GM12878 (cell line): ENCODE measurements at regions not wholly inside any gene's neighbourhood (a gene's known extent, or its start where the extent isn't known, plus 50 kb on each side); places are given as distances from the start of the nearest gene placed in this dataset.

Experiments
- ATAC-seq: fragments of 200-7000 bp; cut with Tn5 transposase; 3 replicates; pipeline ENCODE4 v1.9.1; 2020; ENCODE audit warnings: mild to moderate bottlenecking, moderate library complexity
- BruUV-seq: library from RNA; stranded (reverse); fragments of 400-500 nt; replicated peaks from 2 replicates; lab custom pipeline; 2021; lab: Mats Ljungman, UMichigan
- CTCF ChIA-PET: fragments of 300-600 bp; sonication (Branson Sonifier 250); formaldehyde crosslinking; extraction: SDS; loops from one replicate; lab custom pipeline; 2021; ENCODE audit warnings: inconsistent platforms; lab: Yijun Ruan, JAX
- POLR2A ChIA-PET: fragments of 350-600 bp; formaldehyde crosslinking; extraction: SDS; loops from one replicate; lab custom pipeline; 2021; ENCODE audit warnings: inconsistent platforms; lab: Charles Lee
- RAD21 ChIA-PET: fragments of 300-600 bp; sonication (Branson Sonifier 250); formaldehyde crosslinking; loops from one replicate; lab custom pipeline; 2023; ENCODE audit warnings: antibody characterized with exemption; ENCODE audit not compliant: unreplicated experiment; lab: Charles Lee
- SMC1A ChIA-PET: fragments of 300-600 bp; sonication (Branson Sonifier 250); formaldehyde crosslinking; loops from one replicate; lab custom pipeline; 2023; ENCODE audit not compliant: unreplicated experiment, uncharacterized antibody; lab: Charles Lee
- DNase-seq: peaks from one replicate; pipeline ENCODE4 v3.0.0-alpha.2; 2011; ENCODE audit warnings: low read depth, low spot score
- FAIRE-seq: peaks from 3 replicates; lab custom pipeline; 2011; peaks lifted over from hg19 to GRCh38; lab: Jason Lieb, UNC
- H2AFZ ChIP-seq: 2 replicates; pipeline ENCODE4 v1.6.0; 2011; ENCODE audit warnings: low read depth, low read length, control low read depth; ENCODE audit not compliant: control insufficient read depth
- H3K27ac ChIP-seq: 2 replicates; pipeline ENCODE4 v1.5.1; 2011; ENCODE audit warnings: control low read depth; ENCODE audit not compliant: control insufficient read depth, insufficient read depth
- H3K27me3 ChIP-seq, 2 experiments: replicated peaks in 1 of 2; 2 replicates each; pipeline versions ENCODE4 v1.6.0 to v1.6.1; 2011; ENCODE audit warnings: low read length in 1 of 2; ENCODE audit not compliant: control insufficient read depth in 2 of 2, insufficient read depth in 2 of 2
- H3K36me3 ChIP-seq, 2 experiments: 2 replicates each; pipeline ENCODE4 v1.5.1; 2011; ENCODE audit warnings: low read length in 1 of 2; ENCODE audit not compliant: control insufficient read depth in 2 of 2, insufficient read depth in 2 of 2
- H3K4me1 ChIP-seq: 2 replicates; pipeline ENCODE4 v1.6.1; 2011; ENCODE audit warnings: mild to moderate bottlenecking, low read length, moderate library complexity, mixed read lengths; ENCODE audit not compliant: control insufficient read depth, insufficient read depth
- H3K4me2 ChIP-seq: 2 replicates; pipeline ENCODE4 v1.6.0; 2011; ENCODE audit warnings: control low read depth; ENCODE audit not compliant: control insufficient read depth, insufficient read depth
- H3K4me3 ChIP-seq: fragments of 200-600 bp; sonication (generic); 2 replicates; pipeline ENCODE4 v1.5.1; 2016
- H3K79me2 ChIP-seq: 2 replicates; pipeline ENCODE4 v1.6.0; 2011; ENCODE audit warnings: low read length; ENCODE audit not compliant: control insufficient read depth, insufficient read depth
- H3K9ac ChIP-seq: 2 replicates; pipeline ENCODE4 v1.8.0; 2011; ENCODE audit warnings: low read length, control low read depth, mixed read lengths; ENCODE audit not compliant: control insufficient read depth, insufficient read depth
- H3K9me3 ChIP-seq: replicated peaks from 3 replicates; pipeline ENCODE4 v1.5.1; 2011; ENCODE audit warnings: mild to moderate bottlenecking, low read length; ENCODE audit not compliant: control insufficient read depth, insufficient read depth
- H4K20me1 ChIP-seq: 2 replicates; pipeline ENCODE4 v1.6.0; 2011; ENCODE audit not compliant: control insufficient read depth, insufficient read depth
- BCL3 ChIP-seq: IDR thresholded peaks from 2 replicates; pipeline ENCODE4 v1.6.1; 2011; ENCODE audit warnings: borderline replicate concordance, low read depth, mild to moderate bottlenecking, moderate library complexity, low read length; ENCODE audit not compliant: insufficient read depth, poor library complexity, severe bottlenecking
- BHLHE40 ChIP-seq, 2 experiments: fragments of 450-650 bp in 1 of 2; IDR thresholded peaks; 2 replicates each; pipeline ENCODE4 v1.6.1; 2011 to 2017; ENCODE audit warnings: low read depth in 2 of 2, borderline replicate concordance in 1 of 2, improper control_type of control experiment in 1 of 2, low read length in 1 of 2, mild to moderate bottlenecking in 1 of 2
- CBX3 ChIP-seq: fragments of 200-600 bp; sonication (generic); IDR thresholded peaks from 2 replicates; pipeline ENCODE4 v1.6.1; 2016; ENCODE audit warnings: low read depth, borderline replicate concordance
- CHD1 ChIP-seq: IDR thresholded peaks from 2 replicates; pipeline ENCODE4 v1.6.1; 2012; ENCODE audit warnings: low read depth, low read length, improper control_type of control experiment
- CHD4 ChIP-seq: fragments of 200-600 bp; sonication (generic); IDR thresholded peaks from 2 replicates; pipeline ENCODE4 v1.6.1; 2016; ENCODE audit warnings: mild to moderate bottlenecking
- ETV6 ChIP-seq, 2 experiments: fragments of 450-650 bp in 1 of 2; IDR thresholded peaks in 1 of 2; conservative IDR thresholded peaks in 1 of 2; 2 replicates each; pipeline ENCODE4 v1.6.1; 2014; ENCODE audit warnings: antibody characterized with exemption in 1 of 2, borderline replicate concordance in 1 of 2, low read depth in 1 of 2, mild to moderate bottlenecking in 1 of 2, moderate library complexity in 1 of 2
- IKZF1 ChIP-seq: fragments of 450-650 bp; conservative IDR thresholded peaks from 2 replicates; pipeline ENCODE4 v1.6.1; 2017; ENCODE audit warnings: antibody characterized with exemption, mild to moderate bottlenecking
- RAD51 ChIP-seq: fragments of 450-650 bp; IDR thresholded peaks from 2 replicates; pipeline ENCODE4 v1.6.1; 2016; ENCODE audit warnings: moderate library complexity, mild to moderate bottlenecking, inconsistent platforms
- RELB ChIP-seq: fragments of 450-650 bp; IDR thresholded peaks from 2 replicates; pipeline ENCODE4 v1.6.1; 2017; ENCODE audit warnings: low read depth, mild to moderate bottlenecking, moderate library complexity
- REST ChIP-seq: IDR thresholded peaks from 2 replicates; pipeline ENCODE4 v1.6.1; 2012; ENCODE audit warnings: mild to moderate bottlenecking, low read depth, low read length
- RFX5 ChIP-seq: IDR thresholded peaks from 2 replicates; pipeline ENCODE4 v1.6.1; 2011; ENCODE audit warnings: low read depth, low read length, improper control_type of control experiment
- SPI1 ChIP-seq: IDR thresholded peaks from 2 replicates; pipeline ENCODE4 v1.6.1; 2011; ENCODE audit warnings: low read depth, mild to moderate bottlenecking, low read length, moderate library complexity, borderline replicate concordance; ENCODE audit not compliant: insufficient read depth
- ZBTB11 ChIP-seq: fragments of 450-650 bp; formaldehyde crosslinking; IDR thresholded peaks from 2 replicates; pipeline ENCODE4 v1.5.0; 2022; ENCODE audit warnings: mild to moderate bottlenecking, missing genetic modification characterization
- ZNF24 ChIP-seq: fragments of 450-650 bp; IDR thresholded peaks from 2 replicates; pipeline ENCODE4 v1.6.1; 2017; ENCODE audit warnings: antibody characterized with exemption, mild to moderate bottlenecking
- ZNF274 ChIP-seq: IDR thresholded peaks from one replicate; pipeline ENCODE4 v1.8.0; 2011; ENCODE audit not compliant: insufficient read length, insufficient read depth
- in situ Hi-C: fragments of 300-500 bp; cut with MboI; formaldehyde crosslinking; loops from 9 replicates; pipeline ENCODE4 v1.14.3; 2018; ENCODE audit warnings: mixed read lengths
- intact Hi-C: fragments of 100-400 bp; cut with micrococcal nuclease; formaldehyde crosslinking; loops from one replicate; pipeline ENCODE4 v1.14.2; 2022; ENCODE audit not compliant: unreplicated experiment

- ChIA-PET RAD21 (no interaction called here), POLR2A (no interaction called here), SMC1A (no interaction called here), CTCF (no interaction called here)
- no peak for FAIRE-seq
- no peak; the same call in 1 of the 3 replicates for ATAC-seq
- in situ Hi-C loops = no loop called here
- H3K4me2 ChIP-seq = no peak overlapping the region
- intact Hi-C loops = no loop called here
- no peaks in the 10 kb centered on the region for H3K79me2 ChIP-seq
- no peak overlapping the region for H3K4me3 ChIP-seq
- no peaks in the 10 kb centered on the region for H4K20me1 ChIP-seq
- no peaks in the 10 kb centered on the region for H3K4me1 ChIP-seq
- no peak overlapping the region for H3K27ac ChIP-seq
- H3K27me3 ChIP-seq = no peaks in the 10 kb centered on the region
- no peaks in the 10 kb centered on the region for H3K36me3 ChIP-seq
- H3K9me3 ChIP-seq = no peaks in the 10 kb centered on the region
- BruUV-seq = no TSS peak
- no peak for DNase-seq
- no peak overlapping the region for H2AFZ ChIP-seq
- H3K9ac ChIP-seq = no peak overlapping the region
- TF ChIP-seq SPI1 = peak; percentile 86
- TF ChIP-seq CHD1 = no peak
- TF ChIP-seq BHLHE40 (IDR thresholded peaks at IDR 0.05; ENCODE audit: borderline replicate concordance in 1 of 2, low read depth in 2 of 2, low read length in 1 of 2) = no peak
- no peak for TF ChIP-seq ZBTB11 (CRISPR knock-in tag)
- 0 out of 2 replicates have a peak, but pooled peaks have one; percentile 18 for TF ChIP-seq IKZF1
- TF ChIP-seq CHD4 = no peak
- no peak for TF ChIP-seq RFX5
- no peak for TF ChIP-seq RAD51
- TF ChIP-seq ZNF274 = no peak
- TF ChIP-seq RELB = peak; percentile 34; the same call in 1 of the 2 replicates
- no peak for TF ChIP-seq ZNF24
- TF ChIP-seq CBX3 = no peak
- TF ChIP-seq REST = no peak
- TF ChIP-seq BCL3 = no peak
- no peak for TF ChIP-seq ETV6 (conservative IDR thresholded peaks at IDR 0.05 in 1 of 2, IDR thresholded peaks at IDR 0.05 in 1 of 2; ENCODE audit: borderline replicate concordance in 1 of 2, low read depth in 1 of 2)
These were observed 664.9 kb downstream of the TAF11L14 start for GRCh38 chr5:18299166-18299565.
